Fibroblast of skin of abdomen (primary cell): ENCODE measurements at regions not wholly inside any gene's neighbourhood (a gene's known extent, or its start where the extent isn't known, plus 50 kb on each side); places are given as distances from the start of the nearest gene placed in this dataset.

Experiments used
- DNase-seq: peaks from one replicate; pipeline ENCODE4 v3.0.0-alpha.2; 2013

GRCh38 chr1:184326278-184326677 is 60.6 kb upstream of the C1orf21 start:
- DNase-seq: no peak

- no peak for DNase-seq
Measured at GRCh38 chr1:184329245-184329953, 57.4 kb upstream of the C1orf21 start.

DNA sequence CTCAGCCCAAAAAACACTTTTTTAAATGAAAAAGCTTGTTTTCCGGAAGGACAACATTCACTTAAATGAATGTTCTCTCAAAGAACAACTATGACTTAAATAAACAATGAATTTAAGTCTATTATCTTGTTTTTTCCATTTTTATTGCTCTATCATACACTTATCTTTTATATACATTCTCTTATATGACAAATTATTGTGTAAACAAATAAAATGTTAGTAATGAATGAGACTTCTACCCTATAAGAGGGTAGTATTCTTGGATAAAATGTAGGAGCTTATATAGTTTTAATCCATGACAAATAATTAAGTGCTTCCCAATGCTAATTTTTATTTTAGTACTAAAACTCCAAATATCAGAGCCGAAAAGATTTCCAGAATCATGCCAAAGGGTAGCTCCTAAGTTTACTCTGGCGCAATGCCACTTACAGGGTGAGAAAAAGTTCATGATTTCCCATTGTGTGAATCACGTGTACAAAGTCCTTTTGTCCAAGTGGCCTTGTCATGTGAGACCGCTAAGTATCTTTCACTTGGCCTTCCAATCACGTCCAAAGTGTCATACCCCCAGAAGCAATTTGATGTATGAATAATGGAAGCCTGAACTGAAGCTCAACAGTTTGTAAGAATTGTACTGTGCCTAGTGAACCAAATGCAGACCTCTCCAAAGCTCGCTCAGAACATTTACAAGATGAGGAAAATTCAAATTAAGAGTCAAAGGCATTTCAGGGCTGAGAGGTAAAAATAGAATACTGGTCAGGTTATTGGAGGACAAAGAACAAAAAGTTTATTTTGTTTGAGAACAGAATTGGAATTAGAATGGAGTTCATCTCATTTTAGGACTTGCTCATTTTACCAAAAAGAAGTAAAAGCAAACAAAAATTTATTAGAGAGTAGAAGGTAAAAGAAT is 56.6 kb upstream of the C1orf21 start:
- DNase-seq: no peak

- DNase-seq: no peak
Measured at GRCh38 chr1:184330875-184331274, 56.0 kb upstream of the C1orf21 start.
